Activated naive CD4-positive, alpha-beta T cell treated with anti-CD3 and anti-CD28 coated beads, Interleukin-2, amount 50 U/mL, for 16 hours (primary cell): ENCODE measurements at regions not wholly inside any gene's neighbourhood (a gene's known extent, or its start where the extent isn't known, plus 50 kb on each side); places are given as distances from the start of the nearest gene placed in this dataset.
"Not testable (repeated sequence)": the region's sequence is repeated elsewhere in the genome, so short reads cannot be mapped to it uniquely, and the experiment has no call there.

Experiments used
- DNase-seq: peaks from one replicate; pipeline ENCODE4 v3.0.0-alpha.2; 2020

DNA sequence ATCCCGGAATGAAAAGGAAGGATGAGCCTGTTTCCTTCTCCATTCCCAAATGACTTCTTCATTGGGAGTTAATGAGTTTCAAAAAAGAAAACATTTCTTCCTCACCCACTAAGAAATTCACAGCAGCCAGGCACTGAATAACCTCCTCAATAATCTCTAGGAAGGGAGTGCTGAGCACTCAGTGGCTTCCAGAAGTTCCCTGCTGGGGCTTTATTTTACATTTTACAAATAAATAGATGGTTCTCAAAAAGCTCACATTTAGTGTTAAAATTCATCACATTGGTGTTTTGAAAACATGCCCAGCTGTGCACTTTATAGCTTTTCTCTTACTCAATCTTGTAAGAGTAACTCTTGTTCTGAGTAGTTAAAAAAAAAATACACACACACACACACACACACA lies 148.9 kb upstream of the PFKP start:
- no peak for DNase-seq

DNA sequence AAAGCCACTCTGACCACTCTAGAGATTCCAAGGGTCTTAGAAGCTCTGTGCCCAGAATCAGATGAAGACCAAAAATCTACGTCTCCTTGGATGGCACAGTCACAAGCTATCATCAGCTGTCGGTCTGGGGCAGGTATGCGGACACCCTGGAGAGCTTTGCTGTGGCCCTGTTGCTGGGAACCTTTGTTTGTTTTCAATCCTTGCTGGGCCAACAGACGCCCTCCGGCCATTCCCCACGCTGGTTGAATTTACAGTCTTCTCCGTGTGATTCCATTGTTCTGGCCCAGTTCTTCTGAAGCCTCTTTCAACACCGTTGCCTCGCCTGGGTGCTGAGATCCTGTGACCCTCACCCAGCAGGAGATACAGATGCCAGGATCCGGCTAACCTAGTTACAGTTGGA lies 149.4 kb upstream of the PFKP start:
- DNase-seq: no peak

DNA sequence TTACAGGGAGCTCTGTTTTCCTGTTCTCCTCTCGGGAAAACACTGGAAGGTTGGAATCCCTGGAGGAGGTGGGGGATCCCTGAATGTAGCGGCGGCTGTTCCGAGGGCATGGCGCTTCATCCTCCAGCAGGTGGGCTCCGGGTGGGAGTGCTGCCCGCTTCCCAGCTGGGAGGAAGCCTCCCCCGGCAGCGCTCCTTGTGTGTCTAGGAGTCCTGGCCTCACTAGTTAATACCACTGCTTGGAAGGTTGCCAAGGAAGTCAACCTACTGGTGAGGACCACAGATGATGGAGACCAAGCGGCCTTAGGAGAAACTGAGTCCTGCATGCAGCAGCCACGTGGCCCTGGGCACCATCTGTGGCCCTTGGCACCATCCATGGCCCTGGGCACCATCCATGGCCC lies 151.9 kb upstream of the PFKP start:
- no peak for DNase-seq

DNA sequence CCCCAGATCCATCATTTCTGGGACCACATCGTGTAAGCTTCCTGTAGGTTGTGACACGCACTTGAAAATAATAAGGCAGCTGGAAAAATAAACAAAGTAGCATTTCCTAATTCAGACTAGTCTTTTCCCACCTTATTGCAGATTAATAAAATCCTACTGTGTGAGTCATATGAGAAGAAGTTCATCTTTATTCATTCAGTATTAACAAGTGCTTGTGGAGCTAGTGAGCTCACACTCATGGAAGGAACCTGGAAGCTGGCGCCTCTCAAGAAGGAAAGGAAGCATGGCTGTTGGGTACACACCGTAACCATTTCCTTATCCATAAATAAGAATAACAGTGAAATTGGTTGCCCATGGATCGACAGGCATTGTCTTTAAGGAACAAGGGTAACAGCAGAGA lies 152.6 kb upstream of the PFKP start:
- DNase-seq: no peak

DNA sequence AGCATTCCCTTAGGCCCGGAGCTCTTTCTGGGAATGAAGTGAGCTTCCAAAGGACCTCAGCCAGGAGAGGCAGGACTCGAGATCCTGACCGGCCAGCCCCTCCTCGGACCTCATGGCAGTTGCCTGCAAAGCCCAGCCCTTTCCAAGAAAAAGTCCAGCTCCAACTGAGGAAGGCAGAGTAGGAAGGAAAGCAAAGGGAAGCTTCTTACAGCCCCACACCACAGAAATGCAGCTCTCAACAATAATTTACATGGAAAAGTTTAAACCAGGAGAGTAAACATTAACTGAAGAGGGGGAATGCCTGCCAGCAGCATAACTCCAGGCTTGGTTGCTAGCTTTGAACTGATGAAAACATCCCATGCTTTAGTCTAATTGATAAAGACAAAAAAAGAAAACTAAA lies 153.9 kb upstream of the PFKP start:
- DNase-seq: no peak

DNA sequence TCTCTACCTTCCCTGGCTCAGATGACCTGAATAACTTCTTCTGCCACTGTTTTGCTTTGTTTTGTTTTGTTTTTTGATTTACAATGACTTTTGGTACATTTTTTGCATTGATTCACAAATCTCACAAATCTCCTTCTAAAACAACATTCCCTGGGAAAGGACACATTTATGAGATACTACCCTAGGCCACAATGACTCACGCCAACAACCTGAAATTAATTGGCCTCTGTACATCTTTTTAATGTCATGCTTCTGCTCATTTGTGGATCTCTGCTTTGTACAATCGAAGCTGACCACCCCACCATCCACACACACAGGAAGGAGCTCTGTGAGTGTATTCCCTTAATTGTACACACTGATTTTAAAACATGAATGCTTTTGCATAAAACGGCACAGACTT lies 156.7 kb upstream of the PFKP start:
- DNase-seq: no peak

DNA sequence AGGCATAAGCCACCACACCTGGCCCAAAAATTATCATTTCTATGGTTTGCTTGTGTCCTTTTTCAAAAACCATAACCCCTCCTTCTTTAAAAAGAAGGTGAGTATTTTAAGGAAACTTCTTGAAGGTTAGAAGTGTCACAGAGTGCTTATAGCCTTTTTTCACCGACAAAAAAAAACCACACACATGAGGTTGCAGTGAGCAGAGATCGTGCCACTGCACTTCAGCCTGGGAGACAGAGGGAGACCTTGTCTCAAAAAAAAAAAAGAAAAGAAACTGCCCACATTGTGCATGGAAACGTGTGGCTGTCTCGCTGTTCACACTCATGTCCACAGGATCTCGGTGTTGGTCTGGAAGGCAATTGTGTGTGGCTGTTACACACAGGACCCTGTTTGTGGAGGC lies 157.4 kb upstream of the PFKP start:
- DNase-seq: no peak

DNA sequence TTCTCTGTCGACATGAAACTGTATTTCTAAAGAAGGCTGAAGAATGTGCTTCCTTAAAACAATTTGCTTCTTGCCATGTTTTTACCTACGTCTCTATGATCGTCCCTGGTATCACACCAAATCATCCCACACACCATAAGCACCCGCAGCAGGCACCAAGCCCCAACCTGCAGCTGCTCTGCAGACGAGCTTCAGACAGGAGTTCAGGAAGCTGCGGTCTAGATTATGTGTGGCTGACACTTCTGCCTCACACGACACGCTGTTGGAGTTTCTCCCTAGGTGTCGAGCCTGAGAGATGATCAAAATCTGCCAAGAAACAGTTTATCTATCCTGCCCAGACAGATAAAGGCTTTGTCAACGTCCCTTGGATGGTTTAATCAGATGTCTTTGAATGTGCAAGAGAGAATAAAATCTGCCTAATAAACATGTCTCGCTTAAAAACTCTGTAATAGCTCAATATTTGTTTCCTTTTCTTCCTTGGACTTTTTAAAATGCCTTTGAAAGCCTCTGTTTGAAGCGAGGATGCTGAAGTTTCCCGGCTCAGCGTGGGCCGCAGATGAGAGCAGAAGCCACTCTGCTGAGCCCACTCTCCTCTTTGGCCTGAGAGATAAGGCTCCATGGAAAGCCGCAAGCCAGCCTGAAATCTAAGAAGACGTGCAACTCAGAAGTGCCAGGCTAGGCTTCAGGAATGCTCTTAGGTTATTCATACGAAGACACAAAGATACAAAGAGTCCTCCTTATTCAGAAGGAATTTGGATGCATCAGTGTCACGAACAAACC lies 158.3 kb upstream of the PFKP start:
- DNase-seq: no peak

DNA sequence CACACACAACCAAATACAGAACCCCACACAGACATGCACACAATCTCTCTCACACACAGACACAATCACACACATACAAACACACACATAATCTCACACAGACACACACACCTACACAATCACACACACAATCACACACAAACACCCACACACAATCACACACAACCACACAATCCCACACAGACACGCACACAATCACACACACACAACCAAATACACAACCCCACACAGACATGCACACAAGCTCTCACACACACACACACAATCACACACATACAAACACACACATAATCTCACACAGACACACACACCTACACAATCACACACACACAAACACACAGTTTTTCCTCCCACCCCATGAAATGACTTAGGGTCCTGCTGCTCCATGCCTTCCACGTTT lies 160.4 kb upstream of the PFKP start:
- no peak for DNase-seq

DNA sequence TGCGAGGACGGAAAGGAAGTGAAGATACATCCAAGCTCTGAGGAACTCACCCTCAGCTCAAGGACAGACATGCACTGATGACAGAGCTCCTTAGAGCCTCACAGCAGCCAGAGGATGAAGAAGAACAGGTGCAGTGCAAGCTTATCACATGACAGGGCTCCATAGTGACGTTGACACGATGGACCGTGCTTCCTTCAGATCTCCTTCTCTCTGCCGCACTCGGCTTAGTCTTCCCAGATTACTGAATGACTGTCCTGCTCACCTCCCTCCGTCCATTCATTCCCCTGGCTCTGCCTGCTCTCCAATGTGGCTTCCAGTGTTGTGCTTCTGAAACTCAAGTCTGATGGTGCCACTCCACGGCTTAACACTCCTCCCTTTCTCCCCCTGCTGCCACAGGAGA lies 161.5 kb upstream of the PFKP start:
- DNase-seq: no peak

DNA sequence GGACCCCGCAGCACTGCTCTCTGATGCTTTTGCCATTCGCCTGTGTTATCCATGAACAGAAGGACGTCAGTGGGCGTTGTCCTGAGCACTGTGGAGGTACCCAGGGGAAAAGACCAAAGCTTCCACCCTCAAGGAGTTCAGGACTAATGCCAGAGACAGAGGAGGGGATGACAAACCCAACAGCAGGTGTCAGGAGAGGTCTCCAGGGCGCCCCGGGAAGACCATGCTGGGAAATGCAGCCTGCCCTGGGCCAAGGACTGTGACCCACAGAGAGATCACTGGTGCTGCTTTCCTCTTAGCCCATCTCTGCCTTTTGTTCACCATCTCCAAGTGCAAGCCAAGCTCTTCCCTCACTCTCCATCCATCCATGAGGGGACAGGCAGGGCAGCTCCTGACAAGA lies 166.8 kb upstream of the PFKP start:
- DNase-seq: no peak

DNA sequence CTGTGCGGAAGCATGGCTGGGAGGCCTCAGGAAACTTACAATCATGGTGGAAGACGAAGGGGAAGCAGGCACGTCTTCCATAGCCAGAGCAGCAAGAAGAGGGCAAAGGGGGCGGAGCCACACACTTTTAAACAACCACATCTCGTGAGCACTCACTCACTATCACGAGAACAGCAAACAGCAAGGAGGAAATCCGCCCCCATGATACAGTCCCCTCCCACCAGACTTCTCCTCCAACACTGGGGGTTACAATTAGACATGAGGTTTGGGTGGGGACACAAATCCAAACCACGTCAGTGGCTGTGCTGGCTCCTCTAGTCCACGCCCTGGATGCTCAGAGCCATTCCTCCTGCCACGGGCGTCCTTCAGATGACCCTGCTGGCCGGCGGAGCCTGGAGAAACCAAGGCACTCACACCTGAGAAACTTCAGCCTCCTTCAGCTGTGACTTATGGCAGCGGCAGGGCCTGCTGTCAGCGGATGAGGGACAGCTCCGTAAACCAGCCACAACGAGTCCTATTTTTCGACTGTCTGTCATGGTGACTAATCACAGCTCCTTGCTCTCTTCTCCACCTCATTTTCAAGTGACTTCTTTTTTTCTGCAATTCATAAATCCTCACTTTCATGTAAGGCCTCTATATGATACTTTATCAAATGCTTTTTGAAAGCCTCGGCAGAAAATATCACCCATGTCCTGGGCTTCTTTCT lies 167.9 kb upstream of the PFKP start:
- no peak for DNase-seq

DNA sequence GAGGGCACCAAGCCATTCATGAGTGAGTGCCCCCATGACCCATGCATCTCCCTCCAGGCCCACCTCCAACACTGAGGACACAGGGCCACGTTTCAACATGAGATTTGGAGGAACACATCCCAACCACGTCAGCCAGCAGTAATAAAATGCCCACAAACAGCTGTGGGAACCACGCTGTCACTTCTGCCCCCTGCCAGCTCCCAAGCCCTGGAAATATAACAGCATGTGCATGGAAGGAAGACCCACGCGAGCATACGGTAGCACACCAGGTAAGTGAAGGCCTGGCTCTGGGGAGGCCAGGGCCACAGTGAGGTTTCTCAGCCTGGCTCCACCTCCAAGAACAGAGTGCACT lies 168.9 kb upstream of the PFKP start:
- no peak for DNase-seq

DNA sequence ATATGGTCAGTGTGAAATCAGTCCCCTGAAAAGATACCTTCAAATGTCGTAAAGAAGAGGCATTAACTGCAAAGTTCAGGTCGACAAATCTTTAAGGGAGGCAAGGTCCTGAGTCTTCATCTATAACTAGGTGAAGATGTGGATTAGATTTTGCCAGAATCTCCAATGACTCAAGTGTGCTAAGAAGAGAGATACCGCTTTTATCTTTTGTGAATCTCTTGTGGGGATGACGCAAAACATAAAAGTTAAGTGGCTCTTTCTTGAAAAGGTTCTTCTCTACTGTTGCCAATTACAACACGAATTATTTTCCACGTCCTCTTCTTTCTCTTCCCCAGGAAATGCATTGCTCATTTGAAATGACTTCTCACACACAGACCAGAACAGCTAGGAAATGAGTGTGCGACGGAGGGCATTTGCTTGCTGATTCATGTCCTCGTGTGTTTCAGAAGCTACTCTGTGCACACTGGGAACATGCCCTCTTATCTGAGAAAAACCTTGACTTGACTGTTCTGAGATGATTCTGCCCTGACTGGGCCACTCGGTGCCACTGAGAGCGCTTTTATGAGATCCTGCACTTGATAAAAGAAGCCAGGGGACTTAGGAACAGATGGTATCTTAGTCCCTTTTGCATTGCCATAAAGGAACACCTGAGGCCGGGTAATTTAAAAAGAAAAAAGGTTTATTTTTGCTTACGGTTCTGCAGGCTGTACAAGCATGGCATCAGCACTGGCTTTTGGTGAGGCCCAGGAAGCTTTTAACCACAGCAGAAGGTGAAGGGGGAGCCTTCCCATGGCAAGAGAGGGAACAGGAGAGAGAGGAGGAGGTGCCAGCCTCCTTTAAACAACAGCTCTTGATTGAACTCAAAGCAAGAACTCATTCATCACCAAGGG lies 169.5 kb upstream of the PFKP start:
- no peak for DNase-seq

DNA sequence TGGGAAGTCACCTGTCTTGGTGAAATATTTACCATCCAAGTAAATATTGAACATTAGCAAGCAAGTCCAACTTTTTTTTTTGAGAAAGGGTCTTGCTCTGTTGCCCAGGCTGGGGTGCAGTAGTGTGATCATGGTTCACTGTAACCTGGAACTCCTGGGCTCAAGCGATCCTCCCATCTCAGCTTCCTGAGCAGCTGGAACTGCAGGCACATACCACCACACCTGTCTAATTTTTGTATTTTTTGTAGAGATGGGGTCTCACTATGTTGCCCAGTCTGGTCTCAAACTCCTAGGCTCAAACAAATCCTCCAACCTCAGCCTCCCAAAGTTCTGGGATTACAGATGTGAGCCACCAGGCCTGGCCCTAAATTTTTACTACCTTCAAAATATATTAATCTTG lies 171.0 kb upstream of the PFKP start:
- not testable (repeated sequence) for DNase-seq

DNA sequence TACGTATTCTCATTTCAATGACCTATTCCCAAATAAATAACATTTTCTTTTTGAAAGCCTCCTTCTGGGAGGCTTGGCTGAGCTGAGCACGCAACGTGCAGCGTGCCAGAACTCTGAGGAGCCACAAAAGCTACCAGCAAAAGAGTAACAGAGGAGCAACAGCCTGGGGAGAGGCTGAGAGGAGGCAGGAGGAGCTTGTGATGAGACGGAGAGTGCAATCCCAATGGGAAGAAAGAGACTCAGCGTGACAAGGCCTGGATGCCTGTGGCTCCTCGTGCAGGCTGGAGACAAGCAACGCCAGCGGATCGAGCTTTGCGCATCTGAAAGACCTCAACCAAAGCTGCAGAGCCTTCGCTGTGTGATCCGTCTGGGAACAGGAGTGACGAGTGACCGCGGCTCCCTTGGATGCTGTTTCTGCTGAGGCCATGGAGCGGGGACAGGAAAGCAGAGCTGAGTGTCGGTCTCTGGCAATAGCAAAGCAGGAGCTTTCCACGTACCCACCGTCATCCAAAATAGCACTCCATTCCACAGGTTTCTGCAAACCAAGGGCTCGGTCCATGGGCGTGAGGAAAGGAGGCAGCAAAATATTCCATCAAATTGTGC lies 171.7 kb upstream of the PFKP start:
- DNase-seq: no peak

DNA sequence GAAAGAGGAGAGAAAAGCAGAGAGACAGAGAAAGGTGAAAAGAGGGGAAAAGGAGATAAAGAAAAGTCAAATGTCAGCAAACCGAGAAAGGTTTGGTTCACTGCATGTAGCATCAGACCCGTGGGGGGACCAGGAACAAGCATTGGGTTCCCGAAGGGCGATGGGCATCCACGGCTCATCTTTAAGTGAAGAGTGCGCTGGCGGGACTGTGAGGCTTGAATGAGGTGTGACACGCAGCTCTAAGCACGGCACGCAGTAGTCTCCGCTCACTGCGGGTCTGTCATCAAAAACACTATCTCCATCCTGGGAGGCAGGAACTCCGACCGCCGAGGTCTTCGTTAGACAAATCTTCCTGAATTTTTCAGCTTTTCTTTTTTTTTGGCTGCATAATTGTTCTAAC lies 173.4 kb upstream of the PFKP start:
- DNase-seq: no peak

DNA sequence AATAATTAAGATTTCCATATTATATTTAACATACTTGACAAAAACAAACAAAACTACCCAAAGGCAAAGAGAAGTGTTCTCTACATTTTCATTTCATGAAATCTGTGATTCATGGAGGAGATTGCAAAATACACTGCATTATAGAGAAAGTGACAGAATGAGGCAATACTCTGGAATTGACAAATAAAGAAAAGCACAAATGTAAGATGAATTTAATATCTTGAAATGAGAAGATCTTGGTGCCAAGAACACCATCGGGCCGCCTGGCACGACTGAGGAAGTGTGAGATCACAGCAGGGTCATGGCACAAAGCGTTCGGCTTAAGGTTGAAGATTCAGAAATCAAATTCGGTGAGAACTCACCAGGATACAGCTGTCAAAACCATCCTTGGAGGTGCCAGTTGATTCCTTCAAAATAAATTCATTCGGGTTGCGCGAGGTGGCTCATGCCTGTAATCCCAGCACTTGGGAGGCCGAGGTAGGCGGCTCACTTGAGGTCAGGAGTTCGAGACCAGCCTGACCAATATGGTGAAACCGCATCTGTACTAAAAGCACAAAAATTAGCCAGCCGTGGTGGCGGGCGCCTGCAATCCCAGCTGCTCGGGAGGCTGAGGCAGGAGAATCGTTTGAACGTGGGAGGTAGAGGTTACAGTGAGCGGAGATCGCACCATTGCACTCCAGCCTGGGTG lies 174.0 kb upstream of the PFKP start:
- DNase-seq: no peak

DNA sequence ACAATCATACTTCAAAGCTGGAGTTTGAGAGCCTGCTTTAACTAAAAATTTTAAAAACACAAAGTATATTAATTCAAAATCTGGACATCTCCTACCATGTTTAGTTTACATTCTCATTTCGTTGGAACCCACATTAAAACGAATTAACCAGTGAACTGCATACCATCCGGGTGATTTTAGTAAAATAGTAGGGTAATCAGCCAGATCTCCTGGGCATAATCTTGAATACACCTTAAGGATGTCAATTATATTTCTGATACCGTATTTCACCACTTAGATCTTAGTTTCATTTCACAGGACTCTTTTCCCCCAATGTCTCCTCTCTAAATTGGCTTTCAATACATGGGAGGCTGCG lies 175.6 kb upstream of the PFKP start:
- no peak for DNase-seq

DNA sequence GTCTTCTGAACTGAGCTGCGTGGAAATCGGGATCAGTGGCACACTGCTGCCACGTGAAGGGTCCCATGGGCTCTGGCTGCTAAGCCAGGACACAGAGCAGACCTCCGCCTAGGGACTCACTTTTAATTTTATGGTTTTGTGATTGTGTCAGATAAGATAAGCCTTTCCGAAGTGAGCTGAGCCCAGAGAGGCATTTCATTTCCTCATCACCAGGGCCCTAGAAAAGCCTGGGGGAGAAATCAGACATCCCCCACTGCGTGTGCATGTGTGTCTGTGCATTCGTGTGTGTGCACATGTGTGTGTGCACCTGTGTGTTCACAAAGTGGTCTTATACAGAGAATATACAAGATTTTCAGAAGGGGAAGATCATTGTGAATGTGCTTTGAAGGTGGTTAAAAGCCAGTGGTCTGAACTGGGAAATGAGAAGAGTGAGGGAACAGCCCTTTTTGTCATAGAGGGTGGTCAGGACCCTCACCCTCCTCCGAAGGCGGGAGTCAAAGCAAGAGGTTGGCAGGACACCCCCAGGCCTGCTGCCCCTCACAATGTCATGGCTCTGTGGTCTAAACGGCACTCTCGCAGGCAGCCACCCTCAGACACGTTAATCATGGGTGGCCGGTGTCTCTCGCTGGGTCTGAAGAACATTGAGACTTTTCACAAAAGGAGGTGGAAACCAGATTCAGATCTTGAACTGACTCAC lies 176.1 kb upstream of the PFKP start:
- no peak for DNase-seq

DNA sequence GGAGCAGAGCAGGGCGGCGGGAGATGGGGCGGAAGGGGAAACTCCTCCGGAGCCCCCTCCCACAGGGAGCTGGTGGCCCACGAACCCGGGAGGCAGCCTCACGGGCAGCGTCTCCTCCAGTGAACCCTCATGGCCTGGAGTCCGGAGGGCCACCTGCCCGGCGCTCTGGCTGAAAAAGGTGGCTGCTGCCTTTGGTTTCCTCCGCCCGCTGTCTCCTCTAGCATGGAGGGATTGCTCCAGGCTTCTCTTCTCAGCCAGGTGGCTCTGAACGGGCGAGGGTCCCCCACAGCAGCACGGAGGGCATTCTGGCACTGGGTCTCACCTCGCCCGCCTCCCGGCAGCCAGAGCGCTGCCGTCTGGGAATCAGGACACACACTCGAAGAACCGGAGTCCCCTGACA lies 177.3 kb upstream of the PFKP start:
- no peak for DNase-seq

DNA sequence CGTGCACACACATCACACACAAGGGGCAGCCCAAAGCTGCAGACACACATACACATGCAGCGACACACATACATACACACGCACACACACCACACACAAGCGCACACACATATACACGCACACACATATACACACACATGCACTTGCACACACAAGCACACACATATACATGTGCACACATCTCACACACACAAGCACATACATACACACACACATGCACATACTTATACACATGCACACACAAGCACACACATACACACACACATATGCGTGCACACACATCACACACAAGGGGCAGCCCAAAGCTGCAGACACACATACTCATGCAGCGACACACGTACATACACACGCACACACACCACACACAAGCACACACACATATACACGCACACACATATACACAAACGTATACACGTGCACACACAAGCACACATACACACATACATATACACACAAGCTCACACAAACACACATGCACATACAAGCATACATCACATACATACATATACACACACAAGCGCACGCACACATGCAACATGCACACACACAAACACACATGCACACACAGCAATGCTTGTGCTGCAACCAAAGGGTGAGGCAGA lies 178.8 kb upstream of the PFKP start:
- no peak for DNase-seq
